SK-N-SH (cell line): ENCODE measurements at regions not wholly inside any gene's neighbourhood (a gene's known extent, or its start where the extent isn't known, plus 50 kb on each side); places are given as distances from the start of the nearest gene placed in this dataset.

Experiments
- CTCF ChIA-PET: fragments of 300-600, 350-600 bp; formaldehyde crosslinking; extraction: SDS; loops from one replicate; lab custom pipeline; 2021; lab: Yijun Ruan, JAX
- POLR2A ChIA-PET: fragments of 350-600 bp; sonication (Branson Sonifier 250); formaldehyde crosslinking; extraction: SDS; loops from one replicate; lab custom pipeline; 2020; ENCODE audit warnings: antibody characterized with exemption, inconsistent platforms; lab: Yijun Ruan, JAX
- DNase-seq: peaks from one replicate; pipeline ENCODE4 v3.0.0; 2012
- H2AFZ ChIP-seq: fragments of 200-600 bp; sonication (generic); 2 replicates; pipeline ENCODE4 v1.8.1; 2016; ENCODE audit warnings: antibody characterized with exemption, mild to moderate bottlenecking, low read depth
- H3F3A ChIP-seq: fragments of 200-600 bp; sonication (generic); replicated peaks from 2 replicates; pipeline ENCODE3; 2016; ENCODE audit warnings: antibody characterized with exemption, mild to moderate bottlenecking; ENCODE audit not compliant: insufficient read depth
- H3K27ac ChIP-seq, 2 experiments: fragments of 200-500 bp in 1 of 2; fragments of 200-600 bp in 1 of 2; sonication (Bioruptor generic) in 1 of 2; sonication (generic), shearing (Covaris generic) in 1 of 2; 2 replicates each; pipeline versions ENCODE4 v1.5.1 to v1.6.1; 2014 to 2016; ENCODE audit warnings: low read depth in 2 of 2, inconsistent platforms in 1 of 2, low read length in 1 of 2, mild to moderate bottlenecking in 1 of 2, mixed read lengths in 1 of 2
- H3K27me3 ChIP-seq: fragments of 200-600 bp; sonication (generic), shearing (Covaris generic); 2 replicates; pipeline ENCODE4 v1.6.1; 2016; ENCODE audit warnings: mixed run types; ENCODE audit not compliant: insufficient read depth
- H3K36me3 ChIP-seq, 2 experiments: fragments of 200-500 bp in 1 of 2; fragments of 200-600 bp in 1 of 2; sonication (Bioruptor generic) in 1 of 2; sonication (generic) in 1 of 2; replicated peaks in 1 of 2; 2 replicates each; pipeline versions ENCODE3 to v1.5.1; 2014 to 2016; ENCODE audit warnings: low read length in 1 of 2, mild to moderate bottlenecking in 1 of 2; ENCODE audit not compliant: insufficient read depth in 2 of 2, control insufficient read depth in 1 of 2
- H3K4me1 ChIP-seq, 2 experiments: fragments of 200-500 bp in 1 of 2; fragments of 200-600 bp in 1 of 2; sonication (Bioruptor generic) in 1 of 2; sonication (generic), shearing (Covaris generic) in 1 of 2; 2 replicates each; pipeline versions ENCODE4 v1.5.1 to v1.6.1; 2014 to 2016; ENCODE audit warnings: low read depth in 1 of 2, low read length in 1 of 2, mixed run types in 1 of 2; ENCODE audit not compliant: insufficient read depth in 2 of 2, control insufficient read depth in 1 of 2
- H3K4me2 ChIP-seq: fragments of 200-600 bp; sonication (generic), shearing (Covaris generic); 2 replicates; pipeline ENCODE4 v1.6.1; 2017; ENCODE audit warnings: mixed run types
- H3K4me3 ChIP-seq, 2 experiments: fragments of 200-500 bp in 1 of 2; fragments of 200-600 bp in 1 of 2; sonication (Bioruptor generic) in 1 of 2; sonication (generic), shearing (Covaris generic) in 1 of 2; 2 replicates each; pipeline versions ENCODE4 v1.5.1 to v1.8.1; 2014 to 2016; ENCODE audit warnings: low read depth in 2 of 2, inconsistent platforms in 1 of 2, low read length in 1 of 2, mild to moderate bottlenecking in 1 of 2, mixed read lengths in 1 of 2, moderate library complexity in 1 of 2
- H3K79me2 ChIP-seq: fragments of 200-600 bp; sonication (generic); 2 replicates; pipeline ENCODE4 v1.8.1; 2017; ENCODE audit warnings: mild to moderate bottlenecking; ENCODE audit not compliant: insufficient read depth
- H3K9ac ChIP-seq: fragments of 200-600 bp; sonication (generic); 2 replicates; pipeline ENCODE4 v1.6.1; 2017; ENCODE audit warnings: mixed run types
- H3K9me2 ChIP-seq: fragments of 200-600 bp; sonication (generic); 2 replicates; pipeline ENCODE4 v1.6.1; 2017; ENCODE audit warnings: mixed run types
- H3K9me3 ChIP-seq: fragments of 200-600 bp; sonication (generic); 2 replicates; pipeline ENCODE4 v1.6.1; 2017; ENCODE audit warnings: mixed run types, mild to moderate bottlenecking, moderate library complexity
- H4K20me1 ChIP-seq: fragments of 200-600 bp; sonication (generic); 2 replicates; pipeline ENCODE4 v1.6.1; 2017; ENCODE audit warnings: mild to moderate bottlenecking, mixed run types; ENCODE audit not compliant: insufficient read depth
- EP300 ChIP-seq, 2 experiments: IDR thresholded peaks; 2 replicates each; pipeline versions ENCODE4 v1.4.0 to v1.6.1; 2012; ENCODE audit warnings: borderline replicate concordance in 1 of 2, low read depth in 1 of 2, low read length in 1 of 2
- EZH2phosphoT487 ChIP-seq: fragments of 200-600 bp; sonication (generic); IDR thresholded peaks from 2 replicates; pipeline ENCODE4 v1.6.1; 2017; ENCODE audit warnings: low read depth, mixed run types, mild to moderate bottlenecking, antibody characterized with exemption, moderate library complexity, borderline replicate concordance
- FOXJ3 ChIP-seq: sonication (generic); formaldehyde crosslinking; IDR thresholded peaks from 2 replicates; pipeline ENCODE4 v1.5.1; 2020; ENCODE audit warnings: mild to moderate bottlenecking, missing genetic modification reagents
- GATA2 ChIP-seq: sonication (generic); formaldehyde crosslinking; IDR thresholded peaks from 2 replicates; pipeline ENCODE4 v1.5.0; 2020; ENCODE audit warnings: mild to moderate bottlenecking, missing genetic modification reagents
- JUND ChIP-seq: IDR thresholded peaks from 2 replicates; pipeline ENCODE4 v1.4.0; 2012
- NFIC ChIP-seq: IDR thresholded peaks from 2 replicates; pipeline ENCODE4 v1.4.0; 2012; ENCODE audit warnings: borderline replicate concordance
- NRF1 ChIP-seq: IDR thresholded peaks from 2 replicates; pipeline ENCODE4 v1.6.1; 2012; ENCODE audit warnings: low read depth, mild to moderate bottlenecking, low read length
- RXRA ChIP-seq: IDR thresholded peaks from 2 replicates; pipeline ENCODE4 v1.4.0; 2012; ENCODE audit warnings: low read depth, mild to moderate bottlenecking, borderline replicate concordance
- TEAD4 ChIP-seq: IDR thresholded peaks from 2 replicates; pipeline ENCODE4 v1.4.0; 2012; ENCODE audit warnings: mild to moderate bottlenecking, borderline replicate concordance; ENCODE audit not compliant: insufficient read depth
- YY1 ChIP-seq: IDR thresholded peaks from 2 replicates; pipeline ENCODE4 v1.4.0; 2012; ENCODE audit warnings: low read depth, mild to moderate bottlenecking
- WGBS: methylation state at CpG from one replicate; pipeline ENCODE4 v1.1.6; 2017; ENCODE audit warnings: low lambda C conversion rate; 5-methylcytosine and 5-hydroxymethylcytosine counted together
- TF ChIP-seq, protein P1 (sequence below): IDR thresholded peaks from 2 replicates; pipeline ENCODE4 v1.4.0; 2012; ENCODE audit warnings: low read depth, borderline replicate concordance
- TF ChIP-seq, protein P2 (sequence below): IDR thresholded peaks from 2 replicates; pipeline ENCODE4 v1.4.0; 2012; ENCODE audit warnings: low read depth, borderline replicate concordance

GRCh38 chr5:171712616-171713015 lies 73.0 kb upstream of the SMIM23 start:
- Histone ChIP-seq H3K4me3 (no peak overlapping the region), H3K36me3 (no peaks in the 10 kb centered on the region), H3K79me2 (no peaks in the 10 kb centered on the region), H3K4me1 (peaks cover 0 to 12% of the 10 kb centered on the region in 2 experiments; a peak in 1 of 4 replicates), H3F3A (no peaks in the 10 kb centered on the region), H3K27me3 (no peaks in the 10 kb centered on the region), H3K9me2 (no peaks in the 10 kb centered on the region), H2AFZ (no peak overlapping the region), H3K4me2 (no peak overlapping the region), H3K9me3 (no peaks in the 10 kb centered on the region), H3K9ac (no peak overlapping the region), H3K27ac (no peak overlapping the region), H4K20me1 (no peaks in the 10 kb centered on the region)
- POLR2A ChIA-PET = interaction anchor here (0.7 kb wide), 1 partner anchor 18 kb away, joined by 3 read pairs; no protein-coding TSS in a partner anchor
- CTCF ChIA-PET = no interaction called here
- 31% methylated on average over 4 of the region's 4 CpGs for whole genome bisulfite sequencing
- no peak for DNase-seq
- no peak for TF ChIP-seq NRF1
- TF ChIP-seq JUND = no peak
- no peak for TF ChIP-seq EZH2phosphoT487

DNA sequence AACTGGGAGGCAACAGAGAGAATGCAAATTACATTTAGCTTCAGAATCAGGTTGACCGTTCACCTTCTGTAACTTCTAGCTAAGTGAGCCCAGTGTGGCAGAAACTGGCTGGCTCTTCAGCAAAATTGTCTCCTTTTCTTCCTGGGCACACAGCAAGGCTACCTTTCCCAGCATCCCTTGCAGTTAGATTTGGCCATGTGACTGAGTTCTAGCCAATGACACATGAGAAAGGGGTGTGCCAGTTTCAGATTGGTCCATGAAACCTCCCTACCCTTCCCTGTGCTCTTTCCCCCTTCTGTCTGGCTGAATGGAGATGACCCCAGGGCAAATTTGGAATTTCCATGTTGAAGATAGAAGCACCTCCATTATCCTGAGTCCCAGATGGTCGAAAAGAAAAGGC lies 72.5 kb upstream of the SMIM23 start:
- H3K4me2 ChIP-seq = no peak overlapping the region
- H3K36me3 ChIP-seq = no peaks in the 10 kb centered on the region
- H4K20me1 ChIP-seq = no peaks in the 10 kb centered on the region
- H3K27ac ChIP-seq = no peak overlapping the region
- H3K4me1 ChIP-seq = peaks cover 0 to 12% of the 10 kb centered on the region in 2 experiments; a peak in 1 of 4 replicates
- CTCF ChIA-PET = no interaction called here
- H3K79me2 ChIP-seq = no peaks in the 10 kb centered on the region
- no peak overlapping the region for H3K4me3 ChIP-seq
- H2AFZ ChIP-seq = no peak overlapping the region
- H3K9me2 ChIP-seq = no peaks in the 10 kb centered on the region
- DNase-seq = no peak
- 28% methylated on average over 2 of the region's 2 CpGs for WGBS
- no peak overlapping the region for H3K9ac ChIP-seq
- no peak for TF ChIP-seq YY1
- TF ChIP-seq EP300 (IDR thresholded peaks at IDR 0.05; ENCODE audit: borderline replicate concordance in 1 of 2, low read depth in 1 of 2, low read length in 1 of 2) = no peak
- no peak for TF ChIP-seq FOXJ3
- TF ChIP-seq, protein P1, sequence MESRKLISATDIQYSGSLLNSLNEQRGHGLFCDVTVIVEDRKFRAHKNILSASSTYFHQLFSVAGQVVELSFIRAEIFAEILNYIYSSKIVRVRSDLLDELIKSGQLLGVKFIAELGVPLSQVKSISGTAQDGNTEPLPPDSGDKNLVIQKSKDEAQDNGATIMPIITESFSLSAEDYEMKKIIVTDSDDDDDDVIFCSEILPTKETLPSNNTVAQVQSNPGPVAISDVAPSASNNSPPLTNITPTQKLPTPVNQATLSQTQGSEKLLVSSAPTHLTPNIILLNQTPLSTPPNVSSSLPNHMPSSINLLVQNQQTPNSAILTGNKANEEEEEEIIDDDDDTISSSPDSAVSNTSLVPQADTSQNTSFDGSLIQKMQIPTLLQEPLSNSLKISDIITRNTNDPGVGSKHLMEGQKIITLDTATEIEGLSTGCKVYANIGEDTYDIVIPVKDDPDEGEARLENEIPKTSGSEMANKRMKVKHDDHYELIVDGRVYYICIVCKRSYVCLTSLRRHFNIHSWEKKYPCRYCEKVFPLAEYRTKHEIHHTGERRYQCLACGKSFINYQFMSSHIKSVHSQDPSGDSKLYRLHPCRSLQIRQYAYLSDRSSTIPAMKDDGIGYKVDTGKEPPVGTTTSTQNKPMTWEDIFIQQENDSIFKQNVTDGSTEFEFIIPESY = no peak
- no peak for TF ChIP-seq TEAD4
- no peak for TF ChIP-seq RXRA
- no peak for TF ChIP-seq GATA2 (CRISPR knock-in tag)
- no peak for TF ChIP-seq NFIC
- TF ChIP-seq, protein P2, sequence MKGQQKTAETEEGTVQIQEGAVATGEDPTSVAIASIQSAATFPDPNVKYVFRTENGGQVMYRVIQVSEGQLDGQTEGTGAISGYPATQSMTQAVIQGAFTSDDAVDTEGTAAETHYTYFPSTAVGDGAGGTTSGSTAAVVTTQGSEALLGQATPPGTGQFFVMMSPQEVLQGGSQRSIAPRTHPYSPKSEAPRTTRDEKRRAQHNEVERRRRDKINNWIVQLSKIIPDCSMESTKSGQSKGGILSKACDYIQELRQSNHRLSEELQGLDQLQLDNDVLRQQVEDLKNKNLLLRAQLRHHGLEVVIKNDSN = no peak
- TF ChIP-seq, all 33 proteins: peak for 0
- POLR2A ChIA-PET = no interaction called here
- no peaks in the 10 kb centered on the region for H3K27me3 ChIP-seq
- H3F3A ChIP-seq = no peaks in the 10 kb centered on the region
- H3K9me3 ChIP-seq = no peaks in the 10 kb centered on the region
